ENCODE measurements at regions not wholly inside any gene's neighbourhood (a gene's known extent, or its start where the extent isn't known, plus 50 kb on each side); places are given as distances from the start of the nearest gene placed in this dataset.

GRCh38 chr5:93924628-93925027 is 183.2 kb upstream of the POU5F2 start (continued):
- no peak for TF ChIP-seq HDAC6 (IDR thresholded peaks at IDR 0.05; ENCODE audit: low read depth, low read length)

- no peak for DNase-seq (ENCODE audit: low read depth in 1 of 2, low spot score in 2 of 2)
- Histone ChIP-seq H3K4me1 (replicated peaks in 1 of 4; ENCODE audit: control insufficient read depth in 3 of 4, insufficient read depth in 4 of 4, low read length in 3 of 4) (no peaks in the 10 kb centered on the region), H4K91ac (replicated peaks; ENCODE audit: insufficient read length, low read length) (no peak overlapping the region), H3K79me2 (ENCODE audit: control insufficient read depth in 1 of 2, insufficient read depth in 2 of 2, low read length in 2 of 2) (no peaks in the 10 kb centered on the region), H3K56ac (replicated peaks; ENCODE audit: insufficient read length, low read depth, low read length) (no peak overlapping the region), H3K23me2 (ENCODE audit: low read depth, low read length) (no peaks in the 10 kb centered on the region), H3K4me3 (ENCODE audit: extremely low read depth in 1 of 4, insufficient read depth in 2 of 4, low read depth in 3 of 4, low read length in 4 of 4) (no peak overlapping the region), H4K20me1 (replicated peaks in 1 of 2; ENCODE audit: control insufficient read depth in 1 of 2, insufficient read depth in 2 of 2, low read length in 2 of 2) (no peaks in the 10 kb centered on the region), H2BK120ac (replicated peaks; ENCODE audit: low read depth, low read length) (no peak overlapping the region), H3K4me2 (ENCODE audit: insufficient read depth in 1 of 2, low read depth in 2 of 2, low read length in 2 of 2) (no peak overlapping the region), H2BK20ac (ENCODE audit: low read length) (no peak overlapping the region), H2BK15ac (ENCODE audit: low read length) (no peak overlapping the region), H3K36me3 (ENCODE audit: control insufficient read depth in 2 of 4, insufficient read depth in 4 of 4, low read length in 3 of 4) (no peaks in the 10 kb centered on the region), H2AK5ac (ENCODE audit: low read depth, low read length) (no peak overlapping the region), H3K9ac (replicated peaks in 1 of 4; ENCODE audit: extremely low read depth in 1 of 4, low read depth in 3 of 4, low read length in 3 of 4) (no peak overlapping the region), H3K23ac (ENCODE audit: insufficient read length) (no peak overlapping the region), H2BK5ac (ENCODE audit: low read depth, low read length) (no peak overlapping the region), H3K14ac (ENCODE audit: insufficient read length) (no peak overlapping the region), H3K27ac (ENCODE audit: low read depth, low read length) (no peak overlapping the region), H2BK12ac (ENCODE audit: low read depth, low read length) (no peak overlapping the region), H4K5ac (ENCODE audit: insufficient read length, low read depth, low read length) (no peak overlapping the region), H3K9me3 (ENCODE audit: insufficient read depth in 2 of 2, low read depth in 1 of 2, low read length in 1 of 2) (no peaks in the 10 kb centered on the region), H2AFZ (ENCODE audit: low read length) (no peak overlapping the region), H3K4ac (replicated peaks; ENCODE audit: insufficient read length, low read depth, low read length) (no peak overlapping the region), H3K18ac (ENCODE audit: extremely low read depth, low read length) (no peak overlapping the region), H3K79me1 (ENCODE audit: low read depth, low read length) (no peaks in the 10 kb centered on the region), H3K27me3 (replicated peaks in 1 of 4; ENCODE audit: control insufficient read depth in 3 of 4, extremely low read depth in 1 of 4, insufficient read depth in 3 of 4, low read length in 3 of 4) (no peaks in the 10 kb centered on the region), H4K8ac (ENCODE audit: extremely low read depth, insufficient read depth, low read length) (no peak overlapping the region)
- CTCF ChIA-PET (ENCODE audit: partially characterized antibody), result no interaction called here
- POLR2A ChIA-PET (ENCODE audit: partially characterized antibody), result no interaction called here
- FAIRE-seq, result no peak
- WGBS, 2 experiments (ENCODE audit: extremely low coverage in 1 of 2, insufficient coverage in 1 of 2, insufficient read length in 1 of 2, insufficient replicate concordance in 2 of 2, low coverage in 1 of 2, low lambda C conversion rate in 2 of 2, missing lambda C conversion rate in 1 of 2), result 89% methylated on average over 4 of the region's 5 CpGs; no CpG with 5 or more reads in 1 of the 2 experiments
- TF ChIP-seq TAF7 (optimal IDR thresholded peaks at IDR 0.05; ENCODE audit: borderline replicate concordance, low read depth, low read length) (no peak), YY1 (IDR thresholded peaks at IDR 0.05; ENCODE audit: low read depth, low read length) (no peak), NANOG (IDR thresholded peaks at IDR 0.05; ENCODE audit: insufficient read depth, low read depth, low read length, poor library complexity, severe bottlenecking) (no peak), SIX5 (IDR thresholded peaks at IDR 0.05; ENCODE audit: low read depth, low read length) (no peak), KDM4A (IDR thresholded peaks at IDR 0.05; ENCODE audit: low read depth, low read length, severe bottlenecking) (no peak), MAFK (IDR thresholded peaks at IDR 0.05; ENCODE audit: low read depth, low read length) (no peak), SAP30 (IDR thresholded peaks at IDR 0.05; ENCODE audit: insufficient read depth, insufficient replicate concordance, low read length) (no peak), SRF (IDR thresholded peaks at IDR 0.05; ENCODE audit: low read depth, low read length) (no peak), SP1 (IDR thresholded peaks at IDR 0.05; ENCODE audit: low read depth, low read length) (no peak), EZH2 (IDR thresholded peaks at IDR 0.05; ENCODE audit: low read depth, low read length, severe bottlenecking) (no peak), RNF2 (IDR thresholded peaks at IDR 0.05; ENCODE audit: borderline replicate concordance, low read depth, low read length, missing control alignments, poor library complexity, severe bottlenecking) (no peak), CHD1 (IDR thresholded peaks at IDR 0.05; ENCODE audit: low read depth, low read length) (no peak)
Measured at GRCh38 chr5:93922551-93922950, 181.2 kb upstream of the POU5F2 start.

All from H1 (cell line).